IMR-90 (cell line): ENCODE measurements at regions not wholly inside any gene's neighbourhood (a gene's known extent, or its start where the extent isn't known, plus 50 kb on each side); places are given as distances from the start of the nearest gene placed in this dataset.

Source experiments
- ATAC-seq: fragments of 200-7000 bp; cut with Tn5 transposase; 2 replicates; pipeline ENCODE4 v1.9.1; 2020; ENCODE audit warnings: low read depth, mild to moderate bottlenecking, moderate library complexity
- BruUV-seq: library from RNA; stranded (reverse); fragments of 400-500 nt; replicated peaks from 2 replicates; lab custom pipeline; 2021; lab: Mats Ljungman, UMichigan
- CTCF ChIA-PET: fragments of 300-600 bp; formaldehyde crosslinking; extraction: SDS; loops from one replicate; lab custom pipeline; 2021; ENCODE audit warnings: antibody characterized with exemption; lab: Yijun Ruan, JAX
- POLR2A ChIA-PET: fragments of 300-600 bp; sonication (Branson Sonifier 250); formaldehyde crosslinking; loops from one replicate; lab custom pipeline; 2022; ENCODE audit warnings: antibody characterized with exemption; ENCODE audit not compliant: unreplicated experiment; lab: Charles Lee
- DNase-seq: peaks from one replicate; pipeline ENCODE4 v3.0.0; 2013
- H2AFZ ChIP-seq: replicated peaks from 2 replicates; pipeline ENCODE3; 2013; ENCODE audit warnings: low read length, mild to moderate bottlenecking; ENCODE audit not compliant: poor library complexity
- H2AK5ac ChIP-seq: 2 replicates; pipeline ENCODE4 v1.6.1; 2013; ENCODE audit warnings: low read depth, low read length, inconsistent platforms
- H2AK9ac ChIP-seq: replicated peaks from 2 replicates; pipeline ENCODE3; 2013; ENCODE audit warnings: mild to moderate bottlenecking, low read depth, low read length, moderate library complexity; ENCODE audit not compliant: poor library complexity
- H2BK120ac ChIP-seq: 2 replicates; pipeline ENCODE4 v1.6.1; 2013; ENCODE audit warnings: low read depth, low read length, inconsistent platforms
- H2BK15ac ChIP-seq: 3 replicates; pipeline ENCODE4 v1.6.1; 2013; ENCODE audit warnings: low read depth, low read length, inconsistent platforms
- H2BK20ac ChIP-seq: 2 replicates; pipeline ENCODE4 v1.6.1; 2013; ENCODE audit warnings: low read depth, mild to moderate bottlenecking, inconsistent platforms, low read length, moderate library complexity
- H2BK5ac ChIP-seq: 2 replicates; pipeline ENCODE4 v1.6.1; 2013; ENCODE audit warnings: mild to moderate bottlenecking, low read depth, low read length, inconsistent platforms; ENCODE audit not compliant: poor library complexity, severe bottlenecking
- H3K14ac ChIP-seq: replicated peaks from 2 replicates; pipeline ENCODE4 v1.6.1; 2013; ENCODE audit warnings: low read depth, low read length, inconsistent platforms
- H3K18ac ChIP-seq: 2 replicates; pipeline ENCODE4 v1.6.1; 2013; ENCODE audit warnings: low read depth, low read length, control low read depth
- H3K23ac ChIP-seq: 2 replicates; pipeline ENCODE4 v1.6.1; 2013; ENCODE audit warnings: low read depth, low read length, inconsistent platforms
- H3K27ac ChIP-seq: 2 replicates; pipeline ENCODE4 v1.5.1; 2013; ENCODE audit warnings: mild to moderate bottlenecking, control low read depth, low read length; ENCODE audit not compliant: insufficient read depth
- H3K27me3 ChIP-seq: 2 replicates; pipeline ENCODE4 v1.6.1; 2013; ENCODE audit warnings: low read length; ENCODE audit not compliant: control insufficient read depth, insufficient read depth
- H3K36me3 ChIP-seq: 2 replicates; pipeline ENCODE4 v1.6.1; 2013; ENCODE audit warnings: low read length, mixed read lengths; ENCODE audit not compliant: control insufficient read depth, insufficient read depth
- H3K4ac ChIP-seq: 2 replicates; pipeline ENCODE4 v1.6.1; 2013; ENCODE audit warnings: low read depth, low read length, inconsistent platforms
- H3K4me1 ChIP-seq: 2 replicates; pipeline ENCODE4 v1.6.1; 2013; ENCODE audit warnings: low read length, mixed read lengths; ENCODE audit not compliant: control insufficient read depth, insufficient read depth
- H3K4me2 ChIP-seq: 2 replicates; pipeline ENCODE4 v1.6.1; 2013; ENCODE audit warnings: low read depth, mild to moderate bottlenecking, control low read depth, low read length, moderate library complexity
- H3K4me3 ChIP-seq: 2 replicates; pipeline ENCODE4 v1.5.1; 2013; ENCODE audit warnings: low read depth, mild to moderate bottlenecking, control low read depth, low read length, moderate library complexity; ENCODE audit not compliant: insufficient read depth
- H3K56ac ChIP-seq: 2 replicates; pipeline ENCODE4 v1.6.1; 2013; ENCODE audit warnings: low read length, inconsistent platforms; ENCODE audit not compliant: insufficient read depth; ENCODE audit errors: extremely low read depth
- H3K79me1 ChIP-seq, 2 experiments: 2 replicates each; pipeline ENCODE4 v1.6.1; 2013; ENCODE audit warnings: low read length in 2 of 2, inconsistent platforms in 1 of 2, low read depth in 1 of 2
- H3K9ac ChIP-seq: 2 replicates; pipeline ENCODE4 v1.6.1; 2013; ENCODE audit warnings: low read depth, low read length, control low read depth
- H3K9me1 ChIP-seq: 2 replicates; pipeline ENCODE4 v1.6.1; 2013; ENCODE audit warnings: low read length, inconsistent platforms; ENCODE audit not compliant: insufficient read depth
- H3K9me3 ChIP-seq: 2 replicates; pipeline ENCODE4 v1.6.1; 2013; ENCODE audit warnings: low read length; ENCODE audit not compliant: control insufficient read depth, insufficient read depth
- H4K20me1 ChIP-seq: 2 replicates; pipeline ENCODE4 v1.6.1; 2013; ENCODE audit warnings: low read length, inconsistent platforms; ENCODE audit not compliant: insufficient read depth
- H4K5ac ChIP-seq: 2 replicates; pipeline ENCODE4 v1.6.1; 2013; ENCODE audit warnings: mild to moderate bottlenecking, low read depth, low read length, control low read depth
- H4K8ac ChIP-seq, 2 experiments: 2 replicates each; pipeline ENCODE4 v1.6.1; 2013; ENCODE audit warnings: low read depth in 2 of 2, low read length in 2 of 2, control low read depth in 1 of 2, inconsistent platforms in 1 of 2
- H4K91ac ChIP-seq: 2 replicates; pipeline ENCODE4 v1.6.1; 2013; ENCODE audit warnings: low read depth, low read length, inconsistent platforms; ENCODE audit not compliant: insufficient read depth
- BHLHE40 ChIP-seq: fragments of 150-350 bp; IDR thresholded peaks from 2 replicates; pipeline ENCODE4 v1.6.1; 2016; ENCODE audit warnings: mild to moderate bottlenecking, low read depth, low read length
- CEBPB ChIP-seq: IDR thresholded peaks from 2 replicates; pipeline ENCODE4 v1.6.1; 2012; ENCODE audit warnings: low read depth, low read length, improper control_type of control experiment
- CHD1 ChIP-seq: IDR thresholded peaks from 2 replicates; pipeline ENCODE4 v1.6.1; 2012; ENCODE audit warnings: low read depth, low read length, improper control_type of control experiment
- FOS ChIP-seq: fragments of 150-350 bp; IDR thresholded peaks from 2 replicates; pipeline ENCODE4 v1.6.1; 2016; ENCODE audit warnings: low read depth, low read length
- MAFK ChIP-seq: IDR thresholded peaks from 2 replicates; pipeline ENCODE4 v1.6.1; 2012; ENCODE audit warnings: low read depth, low read length, improper control_type of control experiment
- MAZ ChIP-seq: IDR thresholded peaks from 2 replicates; pipeline ENCODE4 v1.6.1; 2012; ENCODE audit warnings: low read depth, mild to moderate bottlenecking, low read length, improper control_type of control experiment, moderate library complexity, borderline replicate concordance
- POLR2A ChIP-seq: IDR thresholded peaks from 2 replicates; pipeline ENCODE4 v1.6.1; 2012; ENCODE audit warnings: mild to moderate bottlenecking, low read depth, low read length
- RAD21 ChIP-seq: IDR thresholded peaks from 2 replicates; pipeline ENCODE4 v1.6.1; 2012; ENCODE audit warnings: low read length, improper control_type of control experiment
- RCOR1 ChIP-seq: IDR thresholded peaks from 2 replicates; pipeline ENCODE4 v1.6.1; 2012; ENCODE audit warnings: mild to moderate bottlenecking, low read length, improper control_type of control experiment; ENCODE audit not compliant: insufficient replicate concordance
- RFX5 ChIP-seq: IDR thresholded peaks from 2 replicates; pipeline ENCODE4 v1.8.0; 2012; ENCODE audit warnings: low read depth, mild to moderate bottlenecking, low read length, moderate library complexity
- SMC3 ChIP-seq: fragments of 150-350 bp; IDR thresholded peaks from 2 replicates; pipeline ENCODE4 v1.6.1; 2016; ENCODE audit warnings: low read depth, mild to moderate bottlenecking, antibody characterized with exemption, low read length, moderate library complexity
- WGBS, 2 experiments: methylation state at CpG; one replicate each; pipeline versions ENCODE4 v1.1.5 to v1.1.7; 2013; ENCODE audit warnings: missing lambda C conversion rate in 2 of 2; ENCODE audit not compliant: insufficient read length in 1 of 2; ENCODE audit errors: extremely low coverage in 2 of 2; 5-methylcytosine and 5-hydroxymethylcytosine counted together
- dilution Hi-C: fragments of 300-500 bp; cut with HindIII; formaldehyde crosslinking; loops from one replicate; pipeline ENCODE4 v1.14.3; 2018; ENCODE audit warnings: low sequenced_read_pairs; ENCODE audit not compliant: unreplicated experiment
- in situ Hi-C: fragments of 300-500 bp; cut with MboI; formaldehyde crosslinking; loops from 3 replicates; pipeline ENCODE4 v1.14.3; 2019; ENCODE audit warnings: low sequenced_read_pairs, inconsistent platforms, mixed read lengths
- intact Hi-C: fragments of 100-400 bp; cut with micrococcal nuclease; formaldehyde crosslinking; loops from 2 replicates; pipeline ENCODE4 v1.10.0; 2022
- TF ChIP-seq, protein P1 (sequence below): conservative IDR thresholded peaks from 2 replicates; pipeline ENCODE4 v1.5.1; 2012; ENCODE audit warnings: mild to moderate bottlenecking, low read depth, low read length, improper control_type of control experiment
- TF ChIP-seq, protein P2 (sequence below): fragments of 150-350 bp; IDR thresholded peaks from 2 replicates; pipeline ENCODE4 v1.6.1; 2016; ENCODE audit warnings: low read depth, mild to moderate bottlenecking, low read length, moderate library complexity, borderline replicate concordance
- TF ChIP-seq, protein P3 (sequence below): fragments of 150-350 bp; IDR thresholded peaks from 2 replicates; pipeline ENCODE4 v1.6.1; 2017; ENCODE audit warnings: mild to moderate bottlenecking, antibody characterized with exemption, low read length, low read depth

DNA sequence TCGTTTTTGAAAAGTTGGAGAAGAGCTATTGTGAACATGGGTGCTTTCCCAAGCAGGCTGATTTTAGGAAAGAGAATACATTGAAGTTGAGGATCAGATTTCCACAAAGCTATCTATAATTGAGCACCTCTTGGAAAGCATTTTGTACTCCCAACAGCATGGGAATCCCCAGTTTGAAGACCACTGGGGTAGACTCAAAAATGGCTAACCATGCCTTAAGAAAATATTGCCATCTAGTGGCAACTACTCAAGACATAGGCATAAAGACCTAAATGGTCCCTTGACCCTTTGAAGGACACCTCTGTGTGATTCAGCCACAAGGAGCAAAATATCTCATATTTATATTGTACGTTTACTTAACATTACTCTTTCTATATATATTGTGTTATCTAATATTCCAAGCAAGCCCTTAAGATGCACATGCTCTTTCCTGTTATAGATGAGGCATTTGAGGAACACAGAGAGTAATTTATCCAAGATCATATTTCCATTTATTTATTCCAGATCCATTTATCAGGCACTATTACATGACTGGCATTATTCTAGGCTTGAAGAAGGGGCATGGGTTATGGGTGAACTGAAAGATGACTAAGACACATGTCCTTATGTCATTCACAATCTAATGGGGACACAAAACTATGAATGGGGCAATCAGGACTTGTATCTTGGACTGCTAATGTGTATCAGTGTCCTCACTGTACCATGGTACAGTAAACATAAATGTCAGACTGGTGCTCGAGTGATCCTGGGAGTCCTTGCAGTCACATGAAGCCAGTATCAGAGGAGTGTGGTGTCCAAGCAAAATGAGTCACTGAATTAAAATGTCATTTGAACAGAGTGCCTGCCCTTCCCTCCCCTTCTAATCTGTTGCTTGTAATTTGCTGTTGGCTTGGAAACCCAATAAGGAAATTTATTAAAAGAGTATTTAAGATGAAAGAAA, 121.0 kb upstream of the XPO1 start:
- Histone ChIP-seq H3K56ac (no peak overlapping the region), H3K9ac (0 out of 2 replicates have a peak overlapping the region, but pooled peaks have one; percentile 25), H3K9me1 (no peaks in the 10 kb centered on the region; the same call in none of the 2 replicates), H2BK20ac (no peak overlapping the region), H3K79me1 (no peaks in the 10 kb centered on the region), H3K27me3 (no peaks in the 10 kb centered on the region), H2AK9ac (no peak overlapping the region), H4K91ac (no peak overlapping the region), H4K8ac (peak overlapping the region in 1 of 2 experiments; percentile 26; a peak in 1 of 4 replicates), H2BK15ac (no peak overlapping the region), H2AK5ac (no peak overlapping the region), H3K4ac (no peak overlapping the region), H2BK5ac (no peak overlapping the region), H3K27ac (no peak overlapping the region), H2AFZ (no peak overlapping the region), H3K14ac (peak overlapping the region; percentile 29; the same call in 1 of the 2 replicates), H3K18ac (no peak overlapping the region), H3K23ac (no peak overlapping the region), H2BK120ac (no peak overlapping the region), H4K20me1 (no peaks in the 10 kb centered on the region), H4K5ac (no peak overlapping the region), H3K4me2 (peak overlapping the region; percentile 34; the same call in 1 of the 2 replicates), H3K4me3 (no peak overlapping the region), H3K9me3 (no peaks in the 10 kb centered on the region), H3K36me3 (no peaks in the 10 kb centered on the region), H3K4me1 (peaks cover 5% of the 10 kb centered on the region; the same call in 1 of the 2 replicates)
- ATAC-seq, result peak; percentile 85
- in situ Hi-C loops (no loop called here), intact Hi-C loops (loop anchor here (2.0 to 5.0 kb wide), 2 partner anchors 122 to 524 kb away; partner anchors contain the start of gene XPO1), dilution Hi-C loops (no loop called here)
- BruUV-seq, result no TSS peak
- ChIA-PET CTCF (interaction anchor here (0.7 to 1.1 kb wide), 4 partner anchors 9 to 14 kb away, joined by 3 to 4 read pairs (median 4); no protein-coding TSS in a partner anchor), POLR2A (no interaction called here)
- DNase-seq, result peak; percentile 61
- no CpG with 5 or more reads among the region's 3 CpGs for WGBS, 2 experiments
- TF ChIP-seq BHLHE40 (no peak), SMC3 (peak; percentile 54), CEBPB (no peak), RCOR1 (no peak), CHD1 (no peak), POLR2A (no peak), RAD21 (peak; percentile 72), MAZ (no peak), MAFK (no peak), FOS (no peak), RFX5 (no peak)
- TF ChIP-seq, protein P1, sequence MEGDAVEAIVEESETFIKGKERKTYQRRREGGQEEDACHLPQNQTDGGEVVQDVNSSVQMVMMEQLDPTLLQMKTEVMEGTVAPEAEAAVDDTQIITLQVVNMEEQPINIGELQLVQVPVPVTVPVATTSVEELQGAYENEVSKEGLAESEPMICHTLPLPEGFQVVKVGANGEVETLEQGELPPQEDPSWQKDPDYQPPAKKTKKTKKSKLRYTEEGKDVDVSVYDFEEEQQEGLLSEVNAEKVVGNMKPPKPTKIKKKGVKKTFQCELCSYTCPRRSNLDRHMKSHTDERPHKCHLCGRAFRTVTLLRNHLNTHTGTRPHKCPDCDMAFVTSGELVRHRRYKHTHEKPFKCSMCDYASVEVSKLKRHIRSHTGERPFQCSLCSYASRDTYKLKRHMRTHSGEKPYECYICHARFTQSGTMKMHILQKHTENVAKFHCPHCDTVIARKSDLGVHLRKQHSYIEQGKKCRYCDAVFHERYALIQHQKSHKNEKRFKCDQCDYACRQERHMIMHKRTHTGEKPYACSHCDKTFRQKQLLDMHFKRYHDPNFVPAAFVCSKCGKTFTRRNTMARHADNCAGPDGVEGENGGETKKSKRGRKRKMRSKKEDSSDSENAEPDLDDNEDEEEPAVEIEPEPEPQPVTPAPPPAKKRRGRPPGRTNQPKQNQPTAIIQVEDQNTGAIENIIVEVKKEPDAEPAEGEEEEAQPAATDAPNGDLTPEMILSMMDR, result peak; percentile 60
- TF ChIP-seq, protein P2, sequence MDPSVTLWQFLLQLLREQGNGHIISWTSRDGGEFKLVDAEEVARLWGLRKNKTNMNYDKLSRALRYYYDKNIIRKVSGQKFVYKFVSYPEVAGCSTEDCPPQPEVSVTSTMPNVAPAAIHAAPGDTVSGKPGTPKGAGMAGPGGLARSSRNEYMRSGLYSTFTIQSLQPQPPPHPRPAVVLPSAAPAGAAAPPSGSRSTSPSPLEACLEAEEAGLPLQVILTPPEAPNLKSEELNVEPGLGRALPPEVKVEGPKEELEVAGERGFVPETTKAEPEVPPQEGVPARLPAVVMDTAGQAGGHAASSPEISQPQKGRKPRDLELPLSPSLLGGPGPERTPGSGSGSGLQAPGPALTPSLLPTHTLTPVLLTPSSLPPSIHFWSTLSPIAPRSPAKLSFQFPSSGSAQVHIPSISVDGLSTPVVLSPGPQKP, result no peak
- TF ChIP-seq, protein P3, sequence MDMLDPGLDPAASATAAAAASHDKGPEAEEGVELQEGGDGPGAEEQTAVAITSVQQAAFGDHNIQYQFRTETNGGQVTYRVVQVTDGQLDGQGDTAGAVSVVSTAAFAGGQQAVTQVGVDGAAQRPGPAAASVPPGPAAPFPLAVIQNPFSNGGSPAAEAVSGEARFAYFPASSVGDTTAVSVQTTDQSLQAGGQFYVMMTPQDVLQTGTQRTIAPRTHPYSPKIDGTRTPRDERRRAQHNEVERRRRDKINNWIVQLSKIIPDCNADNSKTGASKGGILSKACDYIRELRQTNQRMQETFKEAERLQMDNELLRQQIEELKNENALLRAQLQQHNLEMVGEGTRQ, result no peak
